OCI-LY7 (cell line): ENCODE measurements at regions not wholly inside any gene's neighbourhood (a gene's known extent, or its start where the extent isn't known, plus 50 kb on each side); places are given as distances from the start of the nearest gene placed in this dataset.

Source experiments
- BruUV-seq: library from RNA; stranded (reverse); fragments of 400-500 nt; replicated peaks from 2 replicates; lab custom pipeline; 2021; lab: Mats Ljungman, UMichigan
- CTCF ChIA-PET: fragments of 300-600 bp; sonication (Branson Sonifier 250); formaldehyde crosslinking; loops from one replicate; lab custom pipeline; 2022; ENCODE audit warnings: antibody characterized with exemption; ENCODE audit not compliant: unreplicated experiment; lab: Charles Lee
- POLR2A ChIA-PET: fragments of 300-600 bp; sonication (Branson Sonifier 250); formaldehyde crosslinking; loops from one replicate; lab custom pipeline; 2022; ENCODE audit warnings: antibody characterized with exemption; lab: Charles Lee
- DNase-seq: peaks from one replicate; pipeline ENCODE4 v3.0.0-alpha.2; 2015; ENCODE audit warnings: low spot score
- H2AFZ ChIP-seq: fragments of 200-600 bp; sonication (generic), shearing (Covaris generic); 2 replicates; pipeline ENCODE4 v1.6.1; 2014; ENCODE audit warnings: mild to moderate bottlenecking, antibody characterized with exemption, low read length, moderate library complexity
- H3K27ac ChIP-seq: fragments of 200-600 bp; sonication (generic); 2 replicates; pipeline ENCODE4 v1.5.1; 2014; ENCODE audit warnings: mixed run types, low read depth, mild to moderate bottlenecking, moderate library complexity, low read length, inconsistent platforms; ENCODE audit not compliant: poor library complexity, severe bottlenecking
- H3K36me3 ChIP-seq: fragments of 200-600 bp; sonication (generic); 2 replicates; pipeline ENCODE4 v1.6.1; 2014; ENCODE audit warnings: mild to moderate bottlenecking, antibody characterized with exemption, low read length, moderate library complexity, mixed read lengths; ENCODE audit not compliant: insufficient read depth
- H3K4me1 ChIP-seq: fragments of 200-600 bp; sonication (generic); 2 replicates; pipeline ENCODE4 v1.5.1; 2014; ENCODE audit warnings: mild to moderate bottlenecking, low read length; ENCODE audit not compliant: insufficient read depth, poor library complexity, severe bottlenecking
- H3K4me2 ChIP-seq: fragments of 200-600 bp; sonication (generic); 2 replicates; pipeline ENCODE4 v1.6.1; 2014; ENCODE audit warnings: mild to moderate bottlenecking, low read length
- H3K4me3 ChIP-seq: fragments of 200-600 bp; sonication (generic); 2 replicates; pipeline ENCODE4 v1.5.1; 2014; ENCODE audit warnings: mild to moderate bottlenecking, low read depth, low read length; ENCODE audit not compliant: poor library complexity, severe bottlenecking
- H3K79me2 ChIP-seq: fragments of 200-600 bp; sonication (generic); 2 replicates; pipeline ENCODE4 v1.6.1; 2016; ENCODE audit warnings: low read depth, mild to moderate bottlenecking, low read length, moderate library complexity, mixed read lengths; ENCODE audit not compliant: insufficient read depth
- H3K9me2 ChIP-seq: fragments of 200-600 bp; sonication (generic); 2 replicates; pipeline ENCODE4 v1.6.1; 2016; ENCODE audit warnings: mild to moderate bottlenecking, low read length, mixed read lengths; ENCODE audit not compliant: insufficient read depth
- H3K9me3 ChIP-seq: fragments of 200-600 bp; sonication (generic); 2 replicates; pipeline ENCODE4 v1.6.1; 2014; ENCODE audit warnings: mild to moderate bottlenecking, mixed run types, low read length, mixed read lengths
- H4K20me1 ChIP-seq: fragments of 200-600 bp; sonication (generic); 2 replicates; pipeline ENCODE4 v1.6.1; 2014; ENCODE audit warnings: mild to moderate bottlenecking, antibody characterized with exemption, low read length, moderate library complexity, mixed read lengths; ENCODE audit not compliant: insufficient read depth
- EZH2phosphoT487 ChIP-seq: fragments of 200-600 bp; sonication (generic); IDR thresholded peaks from 2 replicates; pipeline ENCODE4 v1.6.1; 2018; ENCODE audit warnings: low read depth, borderline replicate concordance, mild to moderate bottlenecking, mixed run types, antibody characterized with exemption, low read length, moderate library complexity, mixed read lengths
- intact Hi-C: fragments of 100-400 bp; cut with micrococcal nuclease; formaldehyde crosslinking; loops from one replicate; pipeline ENCODE4 v1.10.0; 2022; ENCODE audit not compliant: unreplicated experiment
- TF ChIP-seq, protein P1 (sequence below): fragments of 200-600 bp; sonication (generic); conservative IDR thresholded peaks from 2 replicates; pipeline ENCODE4 v1.5.1; 2014; ENCODE audit warnings: mild to moderate bottlenecking, antibody characterized with exemption, low read length, moderate library complexity, mixed read lengths

DNA sequence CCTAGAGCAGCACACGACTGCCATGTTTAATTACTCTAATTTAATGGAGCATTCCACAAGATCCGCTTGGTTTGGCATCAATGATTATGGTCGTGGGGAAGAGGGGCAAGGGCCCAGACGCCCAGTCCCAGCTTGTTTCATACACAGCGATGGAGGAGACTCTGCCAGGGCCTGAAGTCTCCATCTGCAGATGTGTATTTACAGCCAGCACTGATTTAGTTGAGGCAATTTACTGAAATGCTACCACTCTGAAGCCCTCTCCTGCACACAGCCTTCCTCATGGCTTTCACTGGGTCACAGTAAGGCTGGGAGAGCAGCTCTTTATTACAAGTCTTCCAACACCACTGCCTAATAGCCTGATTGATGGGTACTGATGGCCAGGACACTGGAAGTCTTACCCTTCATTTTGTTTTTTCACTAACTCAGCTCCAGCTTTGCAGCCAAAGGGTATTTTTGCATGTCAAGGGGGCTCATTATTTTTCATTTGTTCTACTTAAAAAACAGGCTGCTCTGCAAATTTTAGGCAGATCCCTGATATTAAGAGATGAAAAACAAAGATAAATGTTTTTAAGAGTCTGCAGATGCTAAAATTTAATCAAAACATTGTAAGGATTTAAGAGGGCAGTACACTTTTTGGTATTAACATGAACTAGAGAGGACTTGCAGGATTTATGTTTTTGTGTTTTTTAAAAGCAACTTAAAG, 236.3 kb downstream of the SIPA1L2 start:
- Histone ChIP-seq H3K4me1 (no peaks in the 10 kb centered on the region), H4K20me1 (no peaks in the 10 kb centered on the region), H3K9me3 (no peaks in the 10 kb centered on the region), H3K36me3 (no peaks in the 10 kb centered on the region; the same call in 1 of the 2 replicates), H3K4me3 (no peak overlapping the region), H2AFZ (no peak overlapping the region), H3K79me2 (no peaks in the 10 kb centered on the region), H3K9me2 (no peaks in the 10 kb centered on the region), H3K4me2 (no peak overlapping the region), H3K27ac (no peak overlapping the region)
- POLR2A ChIA-PET: interaction anchor here (0.7 kb wide), 1 partner anchor 32 kb away, joined by 3 read pairs; no protein-coding TSS in a partner anchor
- DNase-seq: no peak
- intact Hi-C loops: no loop called here
- no TSS peak for BruUV-seq
- no peak for TF ChIP-seq EZH2phosphoT487
- TF ChIP-seq, protein P1, sequence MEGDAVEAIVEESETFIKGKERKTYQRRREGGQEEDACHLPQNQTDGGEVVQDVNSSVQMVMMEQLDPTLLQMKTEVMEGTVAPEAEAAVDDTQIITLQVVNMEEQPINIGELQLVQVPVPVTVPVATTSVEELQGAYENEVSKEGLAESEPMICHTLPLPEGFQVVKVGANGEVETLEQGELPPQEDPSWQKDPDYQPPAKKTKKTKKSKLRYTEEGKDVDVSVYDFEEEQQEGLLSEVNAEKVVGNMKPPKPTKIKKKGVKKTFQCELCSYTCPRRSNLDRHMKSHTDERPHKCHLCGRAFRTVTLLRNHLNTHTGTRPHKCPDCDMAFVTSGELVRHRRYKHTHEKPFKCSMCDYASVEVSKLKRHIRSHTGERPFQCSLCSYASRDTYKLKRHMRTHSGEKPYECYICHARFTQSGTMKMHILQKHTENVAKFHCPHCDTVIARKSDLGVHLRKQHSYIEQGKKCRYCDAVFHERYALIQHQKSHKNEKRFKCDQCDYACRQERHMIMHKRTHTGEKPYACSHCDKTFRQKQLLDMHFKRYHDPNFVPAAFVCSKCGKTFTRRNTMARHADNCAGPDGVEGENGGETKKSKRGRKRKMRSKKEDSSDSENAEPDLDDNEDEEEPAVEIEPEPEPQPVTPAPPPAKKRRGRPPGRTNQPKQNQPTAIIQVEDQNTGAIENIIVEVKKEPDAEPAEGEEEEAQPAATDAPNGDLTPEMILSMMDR: no peak
- CTCF ChIA-PET: no interaction called here

DNA sequence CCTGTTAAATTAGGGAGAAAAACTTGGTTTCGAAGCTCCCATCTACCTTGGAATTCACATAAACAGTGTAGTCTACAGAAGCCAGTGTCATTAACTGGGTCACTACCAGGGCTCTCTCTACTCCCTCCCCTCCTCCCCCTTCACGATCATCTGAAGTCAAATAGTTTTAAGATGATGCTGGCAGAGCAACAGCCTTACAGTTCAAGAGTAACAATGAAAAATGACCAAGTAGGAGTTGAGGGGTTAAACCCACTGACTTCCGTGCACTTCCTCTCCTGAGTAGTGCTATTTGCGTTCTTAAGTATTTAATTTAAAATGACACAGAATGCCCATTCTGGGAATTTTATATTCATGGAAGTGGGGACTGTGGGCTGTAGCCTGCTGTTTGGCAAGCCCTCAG, 236.9 kb downstream of the SIPA1L2 start:
- no peaks in the 10 kb centered on the region for H3K36me3 ChIP-seq
- H3K4me2 ChIP-seq: no peak overlapping the region
- H3K27ac ChIP-seq: no peak overlapping the region
- intact Hi-C loops: no loop called here
- no peaks in the 10 kb centered on the region for H3K79me2 ChIP-seq
- no peak for DNase-seq
- no peaks in the 10 kb centered on the region for H3K9me3 ChIP-seq
- H3K4me3 ChIP-seq: no peak overlapping the region
- POLR2A ChIA-PET: no interaction called here
- no peaks in the 10 kb centered on the region for H3K9me2 ChIP-seq
- TF ChIP-seq, protein P1: no peak
- no peak for TF ChIP-seq EZH2phosphoT487
- BruUV-seq: no TSS peak
- CTCF ChIA-PET: no interaction called here
- no peaks in the 10 kb centered on the region for H4K20me1 ChIP-seq
- H2AFZ ChIP-seq: no peak overlapping the region
- H3K4me1 ChIP-seq: no peaks in the 10 kb centered on the region

DNA sequence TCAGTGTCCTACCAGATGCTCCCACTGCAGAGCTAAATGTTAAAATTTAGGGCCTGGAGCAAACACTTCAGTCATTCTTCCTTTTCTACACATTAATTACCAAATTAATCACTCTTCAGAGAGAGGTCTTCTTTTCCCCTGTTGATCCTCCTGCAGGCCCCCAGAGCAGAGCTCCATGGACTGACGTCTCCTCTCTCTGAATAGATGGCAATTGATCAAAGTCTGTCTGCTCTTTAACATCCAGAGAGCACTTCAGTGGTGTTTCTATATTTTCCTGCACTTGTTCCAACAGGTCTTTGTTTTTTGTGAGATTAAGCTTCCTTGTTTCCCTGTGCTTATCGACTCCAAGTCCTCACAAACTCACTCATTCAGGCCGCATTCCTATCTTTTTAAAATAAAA, 239.3 kb downstream of the SIPA1L2 start:
- Histone ChIP-seq H3K79me2 (no peaks in the 10 kb centered on the region), H3K4me2 (no peak overlapping the region), H3K36me3 (no peaks in the 10 kb centered on the region), H3K9me2 (no peaks in the 10 kb centered on the region), H3K4me3 (no peak overlapping the region), H2AFZ (no peak overlapping the region), H3K4me1 (no peaks in the 10 kb centered on the region), H3K9me3 (no peaks in the 10 kb centered on the region), H3K27ac (no peak overlapping the region), H4K20me1 (no peaks in the 10 kb centered on the region)
- ChIA-PET POLR2A (interaction anchor here (0.7 to 1.1 kb wide), 2 partner anchors 20 to 62 kb away, joined by 3 read pairs; no protein-coding TSS in a partner anchor), CTCF (no interaction called here)
- TF ChIP-seq, protein P1: no peak
- TF ChIP-seq EZH2phosphoT487: no peak
- no TSS peak for BruUV-seq
- DNase-seq: no peak
- intact Hi-C loops: no loop called here
